Mesodermal cell (in vitro differentiated cells): ENCODE measurements at regions not wholly inside any gene's neighbourhood (a gene's known extent, or its start where the extent isn't known, plus 50 kb on each side); places are given as distances from the start of the nearest gene placed in this dataset.

Experiments
- H3K27ac ChIP-seq: 2 replicates; pipeline ENCODE4 v1.7.0; 2013; ENCODE audit warnings: mild to moderate bottlenecking, low read depth, low read length, moderate library complexity; ENCODE audit not compliant: severe bottlenecking
- H3K36me3 ChIP-seq: 2 replicates; pipeline ENCODE4 v1.7.1; 2013; ENCODE audit warnings: mild to moderate bottlenecking, low read length, moderate library complexity; ENCODE audit not compliant: control insufficient read depth, insufficient read depth
- H3K4me1 ChIP-seq: one replicate; pipeline ENCODE4 v1.7.1; 2013; ENCODE audit warnings: mild to moderate bottlenecking, low read length; ENCODE audit not compliant: insufficient read depth, control insufficient read depth, poor library complexity, severe bottlenecking
- H3K4me3 ChIP-seq: 2 replicates; pipeline ENCODE4 v1.7.0; 2013; ENCODE audit warnings: low read length, control low read depth, mild to moderate bottlenecking; ENCODE audit not compliant: insufficient read depth, poor library complexity, severe bottlenecking; ENCODE audit errors: extremely low read depth
- H3K9me3 ChIP-seq: 2 replicates; pipeline ENCODE4 v1.7.1; 2013; ENCODE audit warnings: mild to moderate bottlenecking, low read length, moderate library complexity; ENCODE audit not compliant: control insufficient read depth
- WGBS, 2 experiments: methylation state at CpG; one replicate each; pipeline ENCODE4 v1.1.5; 2013; ENCODE audit warnings: missing lambda C conversion rate in 2 of 2; ENCODE audit not compliant: insufficient coverage in 2 of 2; 5-methylcytosine and 5-hydroxymethylcytosine counted together

DNA sequence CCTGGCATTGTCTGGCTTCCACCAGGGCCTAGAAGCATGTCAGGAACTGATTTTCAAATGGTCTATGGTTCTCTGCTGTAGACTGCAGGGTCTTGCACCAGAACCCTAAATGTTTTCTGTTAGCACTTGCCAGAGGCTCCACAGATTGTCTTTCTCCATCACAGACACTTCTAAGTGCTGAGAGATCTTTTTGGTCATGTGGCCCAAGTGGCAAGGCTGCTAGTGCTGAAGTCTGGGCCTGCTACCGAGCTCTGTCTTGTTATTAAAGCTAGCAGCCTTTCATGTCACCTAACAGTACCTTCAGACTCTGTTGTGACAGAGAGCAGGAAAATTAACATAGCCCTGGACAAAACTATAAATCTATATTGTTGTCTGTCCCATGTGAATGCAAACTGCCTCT is 120.7 kb upstream of the BACH2 start:
- Histone ChIP-seq H3K36me3 (no peaks in the 10 kb centered on the region), H3K4me1 (peaks cover 6% of the 10 kb centered on the region), H3K9me3 (no peaks in the 10 kb centered on the region), H3K27ac (no peak overlapping the region), H3K4me3 (no peak overlapping the region)
- WGBS, 2 experiments = no CpG with 5 or more reads among the region's 1 CpG

DNA sequence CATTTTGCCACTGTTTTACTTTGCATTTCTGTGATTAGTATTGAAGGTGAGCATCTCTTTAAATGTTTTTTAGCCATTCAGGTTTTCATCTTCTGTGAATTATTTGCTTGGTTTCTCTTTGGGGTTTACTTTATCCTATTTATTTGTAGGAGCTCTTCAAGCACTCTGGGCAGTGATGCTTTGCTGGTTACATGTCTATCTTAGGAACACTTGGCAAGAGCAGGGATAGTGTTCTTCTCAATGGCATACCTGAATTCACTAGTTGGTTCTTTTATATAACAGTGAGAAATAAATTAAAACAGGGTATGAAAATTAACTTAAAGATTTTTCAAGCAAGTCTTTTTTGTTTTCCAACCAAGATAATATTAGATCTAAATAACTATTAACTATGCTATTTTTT is 119.7 kb upstream of the BACH2 start:
- H3K27ac ChIP-seq = no peak overlapping the region
- H3K4me1 ChIP-seq = peaks cover 6% of the 10 kb centered on the region

DNA sequence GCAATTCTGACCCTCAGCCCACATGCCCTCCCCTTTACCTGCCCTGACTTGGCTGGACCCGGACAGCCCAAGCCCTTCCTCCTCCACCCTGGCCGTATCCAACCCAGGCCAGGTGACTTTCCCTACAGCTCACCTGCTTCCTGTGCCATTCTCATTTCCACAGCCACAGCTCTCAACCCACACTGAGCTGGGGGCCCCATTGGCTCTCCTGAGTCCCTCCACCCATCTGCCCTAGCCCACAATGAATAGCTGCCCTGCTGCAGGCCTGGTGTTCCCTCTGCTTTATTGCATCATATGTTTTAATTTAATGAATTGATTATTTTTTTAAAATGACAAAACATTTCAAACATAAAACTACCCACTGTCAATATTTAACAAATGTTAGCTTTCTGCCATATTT is 118.5 kb upstream of the BACH2 start:
- no peak overlapping the region for H3K4me3 ChIP-seq
- H3K4me1 ChIP-seq = peaks cover 11% of the 10 kb centered on the region
- H3K36me3 ChIP-seq = no peaks in the 10 kb centered on the region
- H3K27ac ChIP-seq = no peak overlapping the region
- no peaks in the 10 kb centered on the region for H3K9me3 ChIP-seq
- WGBS, 2 experiments = 100% methylated on average over 1 to 2 of the region's 2 CpGs

More for the DNA sequence above, 119.7 kb upstream of the BACH2 start:
- H3K4me3 ChIP-seq = no peak overlapping the region
- H3K36me3 ChIP-seq = no peaks in the 10 kb centered on the region
- H3K9me3 ChIP-seq = no peaks in the 10 kb centered on the region

DNA sequence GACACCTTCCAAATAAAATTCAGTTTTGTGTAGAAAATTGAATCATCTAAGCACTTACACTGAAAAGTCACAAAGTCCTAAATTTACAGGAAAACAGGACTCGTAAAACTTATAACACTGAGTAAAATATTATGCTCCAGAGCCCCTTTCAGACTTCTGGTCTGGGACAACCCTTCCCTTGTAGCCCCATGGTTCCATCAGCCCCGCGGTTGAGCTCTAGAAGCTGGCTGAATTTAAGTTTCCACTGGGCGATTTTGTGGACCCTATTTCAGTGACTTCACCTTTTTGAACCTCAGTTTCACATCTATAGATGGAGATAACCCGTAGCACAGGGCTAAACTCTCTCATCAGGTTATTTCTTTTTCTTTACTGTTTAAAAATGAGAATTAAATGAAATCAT is 117.7 kb upstream of the BACH2 start:
- H3K4me1 ChIP-seq = peaks cover 11% of the 10 kb centered on the region
- no peaks in the 10 kb centered on the region for H3K9me3 ChIP-seq
- no peak overlapping the region for H3K27ac ChIP-seq
- no peak overlapping the region for H3K4me3 ChIP-seq
- WGBS, 2 experiments = 49 to 69% methylated on average over 3 to 4 of the region's 5 CpGs
- no peaks in the 10 kb centered on the region for H3K36me3 ChIP-seq

DNA sequence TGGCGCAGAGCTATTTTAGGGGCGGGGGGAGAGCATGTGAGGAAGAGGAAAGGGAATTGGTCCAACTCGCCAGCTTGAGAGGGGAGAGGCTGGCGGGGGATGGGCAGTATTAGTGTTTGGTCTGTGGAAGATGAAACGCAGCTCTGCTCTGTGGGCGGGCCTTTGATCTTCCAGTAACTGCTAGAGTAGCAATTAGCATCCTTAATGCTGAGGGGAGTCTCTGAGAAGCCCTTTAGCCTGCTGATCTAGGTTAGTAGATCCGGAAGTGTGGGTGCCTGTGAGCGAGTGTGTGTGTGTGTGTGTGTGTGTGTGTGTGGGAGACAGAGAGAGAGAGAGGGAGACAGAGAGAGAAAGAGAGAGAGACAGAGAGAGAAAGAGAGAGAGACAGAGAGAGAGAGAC is 117.2 kb upstream of the BACH2 start:
- Histone ChIP-seq H3K27ac (peak overlapping the region; percentile 52), H3K9me3 (no peaks in the 10 kb centered on the region), H3K4me1 (peaks cover 11% of the 10 kb centered on the region), H3K4me3 (peak overlapping the region; percentile 12), H3K36me3 (no peaks in the 10 kb centered on the region)
- 2 to 6% methylated on average over 5 of the region's 8 CpGs for WGBS, 2 experiments

DNA sequence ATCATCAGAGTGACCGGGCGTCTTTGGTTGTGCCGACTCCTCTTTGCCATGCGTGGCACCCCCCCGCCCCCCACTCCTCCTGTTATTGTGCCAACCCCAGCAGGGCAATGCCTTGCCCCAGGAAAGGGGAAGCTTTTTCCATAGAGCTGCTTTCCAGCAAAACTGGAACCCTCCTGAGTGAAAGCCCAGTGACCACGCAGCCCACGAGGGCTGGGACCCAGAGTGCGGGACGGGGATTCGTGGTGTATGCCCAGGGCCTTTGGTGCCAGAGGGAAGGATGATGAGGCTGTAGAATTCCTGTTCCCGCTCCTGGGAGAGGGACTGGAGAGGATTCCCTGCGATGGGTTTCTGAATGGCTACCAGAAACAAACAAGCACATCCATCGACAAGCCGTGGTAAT is 116.8 kb upstream of the BACH2 start:
- no peaks in the 10 kb centered on the region for H3K9me3 ChIP-seq
- peak overlapping the region; percentile 52 for H3K27ac ChIP-seq
- H3K4me3 ChIP-seq = peak overlapping the region; percentile 12
- 57 to 69% methylated on average over 10 to 12 of the region's 14 CpGs for WGBS, 2 experiments
- peaks cover 11% of the 10 kb centered on the region for H3K4me1 ChIP-seq
- H3K36me3 ChIP-seq = no peaks in the 10 kb centered on the region

DNA sequence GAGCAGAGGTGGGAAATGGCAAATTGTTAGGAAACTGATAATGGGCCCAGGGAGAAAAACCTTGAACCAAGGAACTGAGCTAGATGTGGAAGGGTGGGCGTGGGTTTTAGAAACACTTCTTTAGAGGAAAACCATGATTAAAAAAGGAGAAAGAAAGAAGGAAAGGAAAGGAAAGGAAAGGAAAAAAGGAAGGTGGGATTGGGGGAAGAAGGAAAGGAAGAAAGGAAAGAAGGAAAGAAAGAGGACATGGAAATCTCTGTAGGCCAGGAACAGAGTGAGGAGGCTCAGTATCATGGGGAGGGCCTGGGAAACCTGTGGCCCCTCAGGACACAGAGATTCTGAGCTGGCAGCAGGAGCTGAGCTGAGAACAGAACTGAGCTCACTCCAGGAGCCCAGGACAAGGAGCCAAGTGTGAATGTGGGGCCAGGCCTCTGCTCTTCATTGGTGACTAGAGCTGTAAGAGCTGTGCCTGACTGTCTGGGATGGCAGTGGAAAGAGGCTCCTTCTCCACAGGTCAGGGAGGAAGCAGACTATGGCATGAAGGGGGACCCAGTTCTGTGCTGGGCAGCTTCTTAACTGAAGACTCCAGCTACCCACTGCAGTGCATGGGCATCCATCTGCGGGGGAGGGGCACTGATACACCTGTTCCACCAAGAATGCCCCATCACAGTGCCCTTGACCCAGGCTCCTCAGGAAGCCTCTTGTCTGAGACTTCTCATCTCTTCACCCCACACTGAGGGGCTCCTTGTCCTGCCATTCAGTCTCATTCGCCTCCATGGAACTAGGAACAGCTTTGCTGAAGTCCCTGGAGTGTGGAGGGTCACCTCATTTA is 116.1 kb upstream of the BACH2 start:
- peaks cover 11% of the 10 kb centered on the region for H3K4me1 ChIP-seq
- WGBS, 2 experiments = 93% methylated on average over 3 of the region's 3 CpGs
- H3K4me3 ChIP-seq = no peak overlapping the region
- H3K9me3 ChIP-seq = no peaks in the 10 kb centered on the region
- no peak overlapping the region for H3K27ac ChIP-seq
- no peaks in the 10 kb centered on the region for H3K36me3 ChIP-seq

DNA sequence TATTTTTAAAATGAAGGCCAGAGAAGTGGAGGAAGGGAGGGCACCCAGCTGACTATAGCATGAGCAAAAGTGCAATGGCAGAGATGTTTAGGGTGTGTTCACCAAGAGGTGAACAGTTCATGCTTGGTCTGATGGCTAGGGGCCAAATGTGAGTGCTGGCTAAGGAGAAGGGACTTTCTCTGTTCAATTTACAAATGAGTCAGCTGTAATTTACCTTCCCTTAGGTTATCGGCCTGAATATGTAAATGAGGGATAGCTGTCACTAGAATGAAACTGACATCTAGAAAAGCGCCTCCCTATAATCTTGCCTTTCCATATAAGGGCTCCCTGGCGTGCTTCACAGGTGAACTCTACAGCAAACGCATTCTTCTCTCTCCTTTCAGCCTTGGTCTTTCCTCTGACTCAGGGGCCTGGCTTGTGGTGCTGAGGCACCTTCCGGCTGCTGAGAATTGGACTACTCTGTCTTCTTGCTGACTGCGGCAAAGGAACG is 114.7 kb upstream of the BACH2 start:
- peaks cover 18% of the 10 kb centered on the region for H3K4me1 ChIP-seq
- H3K9me3 ChIP-seq = peaks cover 7% of the 10 kb centered on the region
- H3K27ac ChIP-seq = no peak overlapping the region
- 62 to 67% methylated on average over 5 of the region's 7 CpGs for WGBS, 2 experiments
- H3K4me3 ChIP-seq = no peak overlapping the region
- no peaks in the 10 kb centered on the region for H3K36me3 ChIP-seq

DNA sequence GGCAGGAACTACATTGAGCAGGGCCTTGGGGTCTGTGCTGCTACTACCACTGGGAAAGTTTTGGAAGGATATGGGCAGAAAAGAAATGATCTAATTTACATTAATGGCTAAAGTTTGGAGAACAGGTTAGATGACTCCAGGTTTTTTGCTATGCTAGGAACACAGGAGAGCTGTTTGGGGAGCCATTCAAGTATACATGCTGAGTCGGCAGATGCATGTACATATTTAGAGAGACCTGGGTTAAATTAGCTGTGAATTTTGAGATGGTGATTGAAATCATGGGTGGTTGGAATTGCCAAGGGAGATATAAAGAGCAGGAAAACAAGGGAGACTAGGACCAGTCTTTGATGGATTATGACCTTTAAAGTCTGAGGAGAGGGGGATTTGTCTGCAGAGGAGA is 113.1 kb upstream of the BACH2 start:
- Histone ChIP-seq H3K4me1 (peaks cover 25% of the 10 kb centered on the region), H3K9me3 (peaks cover 7% of the 10 kb centered on the region), H3K36me3 (no peaks in the 10 kb centered on the region), H3K27ac (no peak overlapping the region), H3K4me3 (no peak overlapping the region)
- WGBS, 2 experiments = 92 to 100% methylated on average over 1 of the region's 1 CpG

DNA sequence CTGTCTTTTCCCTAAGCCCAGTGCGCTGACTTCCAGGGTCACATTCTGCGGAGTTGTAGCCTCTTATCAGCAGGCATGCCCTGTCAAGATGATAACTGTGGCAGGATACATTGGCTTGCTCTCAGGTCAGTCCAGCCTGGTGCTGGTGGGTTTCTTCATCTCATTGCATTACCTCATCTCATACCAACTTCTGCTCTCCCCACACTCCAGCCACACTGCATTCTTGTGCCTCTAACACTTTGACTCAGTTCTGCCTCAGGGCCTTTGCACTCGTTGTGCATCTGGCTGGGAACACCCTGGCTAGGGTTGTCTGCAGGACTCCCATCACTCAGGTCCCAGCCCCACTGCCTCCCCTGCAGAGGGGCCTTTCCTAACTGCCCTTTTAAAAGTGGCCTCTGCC is 110.3 kb upstream of the BACH2 start:
- Histone ChIP-seq H3K36me3 (no peaks in the 10 kb centered on the region), H3K9me3 (peaks cover 7% of the 10 kb centered on the region), H3K4me1 (peaks cover 39% of the 10 kb centered on the region), H3K27ac (peak overlapping the region; percentile 92), H3K4me3 (no peak overlapping the region)
- 78 to 84% methylated on average over 3 of the region's 3 CpGs for WGBS, 2 experiments

DNA sequence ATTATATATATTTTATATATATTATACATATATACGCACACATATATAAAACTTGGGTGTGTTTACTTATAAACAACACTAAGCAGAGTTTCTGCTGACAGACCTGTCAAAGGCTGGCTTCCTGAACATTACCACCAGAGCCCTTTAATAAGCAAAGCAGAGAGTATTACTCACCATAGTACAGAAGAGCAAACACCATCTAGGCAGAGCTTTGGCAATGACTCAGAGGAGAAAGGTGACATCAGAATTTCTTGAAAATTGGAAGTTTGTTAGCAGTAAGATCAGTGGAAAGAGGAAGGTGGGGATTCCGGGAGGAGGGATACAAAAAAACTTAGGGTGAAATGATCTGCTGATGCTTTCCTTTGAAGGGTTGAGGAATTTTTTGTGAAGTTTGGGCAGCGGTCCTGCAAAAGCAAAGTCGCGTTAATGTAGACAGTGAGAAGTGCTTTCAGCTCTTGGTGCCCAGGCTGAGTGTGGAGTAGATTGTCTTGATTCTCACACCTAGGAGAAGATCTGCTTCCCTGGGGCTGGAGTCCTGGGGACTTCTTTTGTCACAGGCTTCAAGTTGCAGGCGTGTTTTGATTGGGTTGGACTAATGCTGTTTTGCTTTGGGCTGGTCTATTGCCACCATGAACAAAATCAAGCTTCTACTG is 109.6 kb upstream of the BACH2 start:
- no peak overlapping the region for H3K4me3 ChIP-seq
- peak overlapping the region; percentile 92 for H3K27ac ChIP-seq
- no peaks in the 10 kb centered on the region for H3K36me3 ChIP-seq
- 82 to 91% methylated on average over 3 to 5 of the region's 6 CpGs for WGBS, 2 experiments
- H3K4me1 ChIP-seq = peaks cover 40% of the 10 kb centered on the region
- peaks cover 7% of the 10 kb centered on the region for H3K9me3 ChIP-seq
